ENCODE measurements at regions not wholly inside any gene's neighbourhood (a gene's known extent, or its start where the extent isn't known, plus 50 kb on each side); places are given as distances from the start of the nearest gene placed in this dataset.

DNA sequence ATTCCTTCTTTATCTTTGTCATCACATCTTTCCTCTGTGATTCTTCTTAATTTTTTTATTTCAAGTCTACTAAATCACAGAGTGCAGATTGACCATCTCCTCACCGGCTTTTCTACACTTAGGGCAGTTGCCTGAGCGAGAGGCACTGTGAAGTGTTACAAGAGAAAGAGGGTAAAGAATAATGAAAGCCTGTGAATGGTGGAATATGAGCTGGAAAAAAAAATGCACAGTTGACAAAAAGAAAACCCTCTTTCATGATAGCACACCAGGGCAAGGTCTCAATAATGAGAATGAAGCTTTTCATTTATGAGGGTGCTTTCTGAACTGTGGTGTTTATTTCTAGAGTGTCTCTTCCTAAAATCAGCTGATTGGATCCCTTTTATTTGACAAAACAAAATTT is 106.2 kb upstream of the PDE3A start:
- TF ChIP-seq, protein P1, sequence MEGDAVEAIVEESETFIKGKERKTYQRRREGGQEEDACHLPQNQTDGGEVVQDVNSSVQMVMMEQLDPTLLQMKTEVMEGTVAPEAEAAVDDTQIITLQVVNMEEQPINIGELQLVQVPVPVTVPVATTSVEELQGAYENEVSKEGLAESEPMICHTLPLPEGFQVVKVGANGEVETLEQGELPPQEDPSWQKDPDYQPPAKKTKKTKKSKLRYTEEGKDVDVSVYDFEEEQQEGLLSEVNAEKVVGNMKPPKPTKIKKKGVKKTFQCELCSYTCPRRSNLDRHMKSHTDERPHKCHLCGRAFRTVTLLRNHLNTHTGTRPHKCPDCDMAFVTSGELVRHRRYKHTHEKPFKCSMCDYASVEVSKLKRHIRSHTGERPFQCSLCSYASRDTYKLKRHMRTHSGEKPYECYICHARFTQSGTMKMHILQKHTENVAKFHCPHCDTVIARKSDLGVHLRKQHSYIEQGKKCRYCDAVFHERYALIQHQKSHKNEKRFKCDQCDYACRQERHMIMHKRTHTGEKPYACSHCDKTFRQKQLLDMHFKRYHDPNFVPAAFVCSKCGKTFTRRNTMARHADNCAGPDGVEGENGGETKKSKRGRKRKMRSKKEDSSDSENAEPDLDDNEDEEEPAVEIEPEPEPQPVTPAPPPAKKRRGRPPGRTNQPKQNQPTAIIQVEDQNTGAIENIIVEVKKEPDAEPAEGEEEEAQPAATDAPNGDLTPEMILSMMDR (IDR thresholded peaks at IDR 0.05): no peak
- no peak for TF ChIP-seq POLR2A (IDR thresholded peaks at IDR 0.05)
